SIG-M5 treated with dmso at 0.1 percent for 504 hours (cell line): ENCODE measurements at regions not wholly inside any gene's neighbourhood (a gene's known extent, or its start where the extent isn't known, plus 50 kb on each side); places are given as distances from the start of the nearest gene placed in this dataset.

Experiments
- DNase-seq: peaks from one replicate; lab custom pipeline; 2025; ENCODE audit not compliant: unreplicated experiment; lab: John Stamatoyannopoulos, UW

DNA sequence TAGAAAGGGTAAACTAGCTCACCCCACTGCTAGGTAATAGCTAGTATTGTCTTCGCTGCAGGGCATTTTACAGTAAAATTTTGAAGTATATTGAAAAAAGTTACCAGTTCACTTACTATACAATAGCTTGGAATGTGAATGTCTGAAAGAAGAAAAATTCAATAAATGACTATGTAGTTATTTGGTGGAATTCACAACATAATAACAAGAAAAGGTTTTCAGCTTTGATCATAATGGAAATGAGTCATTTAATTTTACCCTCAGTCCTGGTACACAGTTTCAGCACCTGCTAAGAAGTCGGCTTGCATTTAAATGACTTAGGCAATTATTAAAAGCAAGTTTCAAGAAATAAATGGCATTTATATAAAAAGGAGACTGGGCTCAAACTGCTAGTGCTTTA lies 90.4 kb downstream of the NUP35 start:
- no peak for DNase-seq

GRCh38 chr2:183215917-183216316 lies 91.7 kb downstream of the NUP35 start:
- no peak for DNase-seq

GRCh38 chr2:183219888-183220287 lies 95.6 kb downstream of the NUP35 start:
- no peak for DNase-seq

- DNase-seq, result no peak
Observed at GRCh38 chr2:183222751-183223150, 98.5 kb downstream of the NUP35 start.

DNA sequence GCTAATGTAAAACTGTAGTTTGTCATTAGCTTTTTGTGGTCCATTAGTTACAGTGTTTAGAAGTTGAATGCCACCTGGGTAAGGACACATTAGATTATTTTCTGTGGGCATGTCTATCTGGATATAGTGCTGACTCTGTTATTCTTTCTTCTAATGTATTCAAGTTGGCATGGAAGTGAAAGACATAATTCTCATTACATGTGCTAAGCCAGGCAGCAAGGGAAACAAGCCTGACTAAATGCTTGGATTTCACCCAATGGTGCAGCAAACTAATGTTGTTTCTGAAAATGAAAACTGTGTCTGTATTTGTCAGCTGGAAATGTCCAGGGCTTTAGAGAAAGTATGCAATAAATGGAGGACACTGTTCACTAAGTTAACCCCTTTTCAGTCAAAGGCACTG lies 100.7 kb downstream of the NUP35 start:
- DNase-seq, result no peak

DNA sequence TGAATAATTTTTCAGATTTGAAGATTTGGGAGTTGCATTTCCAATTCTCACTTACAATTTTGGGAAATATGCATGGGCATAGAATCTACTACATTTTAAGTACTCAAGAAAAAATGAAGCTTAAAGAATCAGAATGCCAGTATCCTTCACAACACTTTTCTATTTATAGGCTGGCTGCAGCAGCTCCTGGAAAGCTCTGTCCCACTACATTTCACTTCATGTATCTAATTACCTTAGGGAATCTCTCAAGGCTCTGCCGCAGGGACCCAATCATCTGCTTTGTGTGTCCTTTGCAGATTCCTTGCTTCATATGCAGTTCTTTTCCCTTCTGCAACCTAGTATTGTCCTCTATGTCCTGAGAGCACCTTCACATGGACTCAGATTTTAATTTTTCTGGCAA lies 102.9 kb downstream of the NUP35 start:
- no peak for DNase-seq

- no peak for DNase-seq
Observed at GRCh38 chr2:183229386-183229785, 105.1 kb downstream of the NUP35 start.

- DNase-seq, result no peak
Observed at GRCh38 chr2:183232161-183232865, 108.1 kb downstream of the NUP35 start.

GRCh38 chr2:183242937-183243336 lies 118.7 kb downstream of the NUP35 start:
- no peak for DNase-seq

GRCh38 chr2:183243758-183244157 lies 119.5 kb downstream of the NUP35 start:
- no peak for DNase-seq

- DNase-seq, result no peak
Observed at GRCh38 chr2:183244300-183244844, 120.1 kb downstream of the NUP35 start.

DNA sequence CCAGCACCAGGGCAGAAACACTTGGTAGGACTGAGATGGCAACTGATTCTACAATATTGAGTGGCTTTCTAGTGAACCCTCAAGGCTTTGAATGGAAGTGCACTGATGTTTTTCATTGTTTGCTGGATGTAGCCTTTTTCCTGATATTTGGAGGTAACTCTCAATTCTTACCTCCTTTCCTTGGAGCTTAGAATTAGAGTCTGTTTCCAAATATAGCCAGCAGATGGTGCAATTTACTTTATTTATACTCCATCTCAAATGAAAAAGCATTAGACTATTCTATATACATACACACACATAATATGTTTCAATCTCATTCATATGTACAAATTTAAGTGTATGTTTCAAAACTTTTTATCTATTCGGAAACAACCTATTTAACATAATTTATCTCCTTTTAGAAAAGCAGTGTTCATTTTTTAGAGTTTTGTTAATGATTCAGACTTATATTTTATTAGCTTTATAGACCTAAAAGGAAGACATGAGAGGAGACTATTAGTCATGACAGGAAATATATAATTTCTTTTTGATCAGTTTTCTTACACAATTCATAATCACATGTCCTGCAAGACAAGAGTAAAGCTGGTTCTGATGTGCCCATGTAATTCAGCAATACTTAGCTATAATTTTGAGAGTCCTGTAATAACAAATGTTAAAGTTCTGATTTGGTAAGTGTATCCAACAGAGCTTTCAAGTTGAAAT lies 124.8 kb downstream of the NUP35 start:
- DNase-seq, result peak; percentile 25

- no peak for DNase-seq
Observed at GRCh38 chr2:183250061-183250460, 125.8 kb downstream of the NUP35 start.

DNA sequence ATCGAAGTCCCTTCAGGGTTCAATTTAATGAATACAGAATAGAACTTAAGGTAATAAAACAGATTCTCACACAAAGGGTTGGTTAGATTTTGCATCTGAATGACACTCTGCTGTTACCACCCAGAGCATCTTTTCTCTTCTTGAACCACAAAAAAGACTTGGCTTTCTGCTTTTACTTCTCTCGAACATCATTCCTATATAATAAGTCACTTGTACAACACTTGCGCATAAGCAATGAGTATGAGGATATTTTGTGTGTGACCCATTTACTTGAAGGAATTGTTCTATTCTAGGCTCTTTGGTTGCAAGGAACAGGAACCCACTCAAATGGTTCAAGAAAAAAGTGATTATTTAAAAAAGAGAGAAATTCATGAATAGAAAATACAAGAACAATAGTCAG lies 126.2 kb downstream of the NUP35 start:
- DNase-seq, result no peak

GRCh38 chr2:183253441-183254130 lies 129.3 kb downstream of the NUP35 start:
- no peak for DNase-seq

DNA sequence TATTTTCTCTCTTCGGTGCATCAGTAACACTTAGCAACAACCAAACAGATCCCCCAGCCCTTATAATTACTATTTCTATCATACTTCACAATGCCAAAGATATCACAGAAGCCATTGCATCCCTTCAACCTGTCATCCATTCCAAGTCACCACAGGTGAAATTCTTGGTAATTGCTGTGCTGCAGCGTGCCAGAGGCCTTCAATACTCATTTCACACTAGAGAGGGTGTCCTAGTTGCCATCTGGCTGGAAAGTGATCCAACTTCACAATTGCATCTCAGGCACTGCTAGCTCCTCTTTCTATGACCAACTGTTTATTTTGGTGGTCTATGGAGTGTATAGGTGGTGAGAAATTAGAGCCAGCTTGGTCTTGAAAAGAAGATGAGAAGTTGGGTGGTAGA lies 131.2 kb downstream of the NUP35 start:
- DNase-seq, result no peak

GRCh38 chr2:183259921-183260320 lies 135.7 kb downstream of the NUP35 start:
- DNase-seq, result no peak

DNA sequence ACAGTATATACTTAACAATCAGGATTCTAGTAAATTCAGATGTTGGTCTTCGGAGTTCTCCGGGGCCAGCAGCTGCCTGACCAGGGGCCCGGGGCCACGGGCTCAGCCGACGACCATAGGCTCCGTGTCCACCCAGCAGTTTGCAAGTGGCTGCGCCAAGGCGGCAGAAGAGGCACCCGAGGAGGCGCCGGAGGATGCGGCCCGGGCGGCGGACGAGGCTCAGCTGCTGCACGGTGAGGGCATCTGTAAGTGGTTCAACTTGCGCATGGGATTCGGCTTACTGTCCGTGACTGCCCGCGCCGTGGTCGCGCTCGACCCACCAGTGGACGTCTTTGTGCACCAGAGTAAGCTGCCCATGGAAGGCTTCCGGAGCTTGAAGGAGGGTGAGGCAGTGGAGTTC lies 136.3 kb downstream of the NUP35 start:
- no peak for DNase-seq

DNA sequence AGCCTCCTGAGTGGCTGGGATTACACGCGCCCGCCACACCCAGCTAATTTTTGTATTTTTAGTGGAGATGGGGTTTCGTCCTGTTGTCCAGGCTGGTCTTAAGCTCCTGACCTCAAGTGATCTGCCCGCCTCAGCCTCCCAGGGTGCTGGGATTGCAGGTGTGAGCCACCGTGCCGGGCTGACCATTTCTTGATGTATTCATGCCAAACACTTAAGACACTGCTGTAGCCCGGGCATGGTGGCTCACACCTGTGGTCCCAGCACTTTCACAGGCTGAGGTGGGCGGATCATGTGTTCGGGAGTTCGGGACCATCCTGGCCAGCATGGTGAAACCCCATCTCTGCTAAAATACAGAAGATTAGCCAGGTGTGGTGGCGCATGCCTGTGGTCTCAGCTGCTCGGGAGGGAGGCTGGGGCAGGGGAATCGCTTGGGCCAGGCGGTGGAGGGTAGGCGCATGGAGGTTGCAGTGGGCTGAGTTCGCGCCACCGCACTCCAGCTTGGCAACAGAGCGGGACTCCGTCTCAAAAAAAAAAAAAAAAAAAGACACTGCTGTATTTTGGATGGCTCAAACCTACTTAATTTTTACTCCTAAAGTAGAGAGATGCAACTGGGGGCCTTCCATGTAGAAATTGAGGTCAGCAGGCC lies 140.8 kb downstream of the NUP35 start:
- no peak for DNase-seq

GRCh38 chr2:183267148-183267827 lies 143.0 kb downstream of the NUP35 start:
- no peak for DNase-seq

GRCh38 chr2:183269956-183270355 lies 145.7 kb downstream of the NUP35 start:
- no peak for DNase-seq
